ENCODE measurements at regions not wholly inside any gene's neighbourhood (a gene's known extent, or its start where the extent isn't known, plus 50 kb on each side); places are given as distances from the start of the nearest gene placed in this dataset.

DNA sequence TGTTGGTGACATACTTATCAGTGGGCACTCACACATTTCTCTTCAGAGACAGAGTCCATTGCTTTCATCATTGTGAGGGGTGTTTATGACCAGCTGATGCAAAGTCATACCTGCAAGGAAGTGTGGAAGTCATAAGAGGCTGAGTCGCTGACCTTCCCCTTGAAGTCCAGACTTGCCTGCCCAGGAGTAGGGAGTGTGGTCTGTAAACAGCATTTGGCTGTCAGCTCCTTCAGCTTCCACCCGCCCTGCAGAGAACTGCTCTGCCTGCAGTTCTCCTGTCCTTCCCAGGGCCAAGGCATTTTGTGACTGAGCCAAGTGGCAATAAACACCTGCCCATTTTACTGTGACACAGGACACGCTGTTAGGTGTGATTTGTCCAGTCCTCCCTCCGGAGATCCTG is 801.3 kb downstream of the BCL11B start:
- TF ChIP-seq POLR2AphosphoS5 (IDR thresholded peaks at IDR 0.05; ENCODE audit: low read depth) (no peak), REST (IDR thresholded peaks at IDR 0.05; ENCODE audit: insufficient replicate concordance, low read depth) (no peak), GABPA (IDR thresholded peaks at IDR 0.05; ENCODE audit: low read depth) (no peak), CTCF (IDR thresholded peaks at IDR 0.05; ENCODE audit: insufficient read depth, low read length) (no peak)
